GM18873 (cell line): ENCODE measurements at regions not wholly inside any gene's neighbourhood (a gene's known extent, or its start where the extent isn't known, plus 50 kb on each side); places are given as distances from the start of the nearest gene placed in this dataset.
"Not testable (repeated sequence)": the region's sequence is repeated elsewhere in the genome, so short reads cannot be mapped to it uniquely, and the experiment has no call there.

Experiments used
- ATAC-seq: cut with Tn5 transposase; IDR thresholded peaks from one replicate; pipeline ENCODE4 v1.9.1; 2021; ENCODE audit warnings: mild to moderate bottlenecking, moderate library complexity, moderate number of reproducible peaks; ENCODE audit not compliant: unreplicated experiment, low FRiP score

DNA sequence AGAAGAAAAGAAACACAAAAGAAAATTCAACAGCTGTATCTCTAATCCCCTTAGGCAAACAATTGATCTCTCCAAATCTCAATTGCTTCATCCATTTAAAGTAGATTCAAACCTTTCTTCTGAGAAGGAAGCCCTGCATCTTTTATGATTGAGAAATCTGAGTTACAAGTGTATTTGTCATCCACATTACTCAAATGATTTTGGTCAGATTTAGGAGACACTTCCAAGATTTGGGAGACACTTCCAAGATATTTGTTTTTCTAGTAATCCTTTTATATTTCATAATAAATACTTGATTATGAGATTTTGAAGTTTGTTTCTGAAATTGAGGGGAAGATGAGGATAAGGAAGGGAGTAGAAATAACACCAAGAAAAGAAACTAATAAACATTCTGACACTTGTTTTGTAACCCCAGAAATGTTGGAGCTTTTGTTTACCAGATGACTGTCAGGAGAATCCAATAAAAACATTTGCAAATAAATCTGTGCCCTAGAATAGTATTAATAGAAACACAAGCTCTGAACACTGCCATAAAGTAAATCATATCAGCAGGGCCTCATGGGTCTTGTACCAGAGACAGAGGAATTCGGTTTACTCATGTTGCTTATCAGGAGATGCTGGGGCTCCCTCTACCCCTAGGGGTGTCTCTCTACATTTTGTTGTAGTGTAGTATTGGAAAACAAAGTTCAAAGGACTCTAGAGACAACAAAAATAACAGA, 314.3 kb upstream of the NT5E start:
- ATAC-seq: no peak

DNA sequence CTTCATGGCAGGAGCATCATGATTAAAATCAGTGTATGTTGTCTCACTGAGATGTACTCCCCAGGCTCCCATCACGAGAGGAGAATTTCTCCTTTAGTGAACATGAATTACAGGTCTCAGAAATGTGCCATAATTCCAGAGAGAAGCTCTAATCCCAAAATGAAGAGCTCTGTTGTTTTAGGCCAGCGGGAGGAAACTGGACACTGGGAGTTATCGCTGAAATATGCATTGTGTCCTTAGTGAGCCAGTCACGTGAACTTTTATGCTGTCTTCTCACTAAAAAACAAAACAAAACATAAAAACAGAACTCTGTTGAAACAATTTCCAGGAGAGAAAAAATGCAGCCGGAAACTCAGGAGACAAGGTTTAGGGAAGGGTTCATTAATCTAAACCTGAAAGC, 315.7 kb upstream of the NT5E start:
- no peak for ATAC-seq

DNA sequence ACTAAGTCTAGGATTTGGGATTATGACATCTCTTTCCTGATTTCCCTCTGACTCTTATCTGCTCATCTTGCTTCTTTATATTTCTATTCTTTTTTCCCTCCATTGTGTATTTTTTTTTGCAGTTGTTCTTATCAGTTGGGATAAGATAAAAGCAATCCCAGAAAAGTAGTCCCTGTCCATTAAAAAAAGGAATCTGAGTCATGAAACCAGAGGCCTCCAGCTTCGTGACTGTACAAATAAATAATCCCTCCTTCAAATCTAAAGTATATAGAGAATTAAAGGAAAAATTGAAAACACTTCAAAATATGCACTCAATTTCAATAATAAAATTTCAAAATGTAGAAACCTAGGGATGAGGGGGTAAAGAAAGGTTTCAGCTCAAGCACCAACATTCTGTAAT, 317.8 kb upstream of the NT5E start:
- ATAC-seq: no peak

DNA sequence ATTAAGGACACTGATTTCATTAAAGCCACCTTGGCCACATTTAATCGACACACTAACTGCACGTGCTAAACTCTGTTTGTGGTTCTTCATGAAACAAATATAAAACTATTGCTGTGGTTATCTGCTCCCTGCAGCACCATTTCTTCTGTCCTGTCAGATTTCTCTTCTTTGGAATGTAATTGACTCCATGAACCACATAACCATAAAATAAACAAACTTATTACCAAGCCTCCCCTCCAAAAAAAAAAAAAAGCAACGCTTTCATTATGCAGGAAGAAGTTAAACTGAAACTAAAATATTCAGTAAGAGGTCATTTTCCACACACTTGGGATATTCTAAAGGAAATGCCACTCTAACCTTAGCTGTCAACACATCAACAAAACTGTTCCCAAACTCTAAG, 319.1 kb upstream of the NT5E start:
- ATAC-seq: no peak

DNA sequence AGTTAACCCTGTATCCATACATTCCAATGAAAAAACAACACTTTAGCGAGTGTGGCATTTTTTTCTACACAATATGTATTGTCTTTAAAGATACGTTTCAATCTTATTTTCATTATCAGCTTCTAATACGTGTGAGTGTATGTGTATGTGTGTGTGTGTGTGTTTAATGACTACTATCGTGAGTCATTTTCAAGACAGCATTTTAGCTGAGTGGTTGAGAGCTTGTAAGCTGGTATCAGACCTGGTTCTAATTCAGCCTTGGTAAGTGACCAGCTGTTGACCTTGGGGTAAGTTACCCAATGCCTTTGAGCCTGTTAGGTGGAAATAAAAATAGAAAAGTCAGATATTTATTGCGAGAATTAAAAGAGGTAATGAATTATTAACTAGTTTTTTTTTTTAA, 320.0 kb upstream of the NT5E start:
- no peak for ATAC-seq

DNA sequence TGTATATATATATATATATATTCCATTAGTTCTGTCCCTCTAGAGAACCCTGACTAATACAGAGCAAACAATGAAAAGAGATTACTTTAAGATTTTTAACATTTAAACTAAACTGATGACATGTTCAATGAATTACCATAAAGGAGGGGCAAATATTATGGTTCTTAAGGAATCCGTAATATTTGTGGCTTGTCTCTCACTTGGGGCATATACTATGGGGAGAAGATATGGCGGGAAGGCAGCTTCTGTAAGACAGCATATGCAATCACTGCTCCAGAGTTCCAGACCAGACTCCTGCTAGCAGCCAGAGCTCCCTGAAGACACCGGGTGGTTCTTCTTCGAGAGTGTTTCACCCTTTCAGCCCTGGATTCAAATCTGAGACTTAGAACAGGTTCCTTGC, 321.1 kb upstream of the NT5E start:
- ATAC-seq: no peak

DNA sequence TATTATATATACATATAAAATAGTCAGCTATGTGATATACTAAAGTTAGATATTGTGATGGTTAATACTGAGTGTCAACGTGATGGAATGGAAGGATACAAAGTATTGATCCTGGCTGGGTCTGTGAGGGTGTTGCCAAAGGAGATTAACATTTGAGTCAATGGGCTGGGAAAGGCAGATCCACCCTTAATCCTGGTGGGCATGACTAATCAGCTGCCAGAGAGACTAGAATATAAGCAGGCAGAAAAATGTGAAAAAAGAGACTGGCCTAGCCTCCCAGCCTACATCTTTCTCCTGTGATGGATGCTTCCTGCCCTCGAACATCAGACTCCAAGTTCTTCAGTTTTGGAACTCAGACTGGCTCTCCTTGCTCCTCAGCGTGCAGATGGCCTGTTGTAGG, 321.6 kb upstream of the NT5E start:
- not testable (repeated sequence) for ATAC-seq

DNA sequence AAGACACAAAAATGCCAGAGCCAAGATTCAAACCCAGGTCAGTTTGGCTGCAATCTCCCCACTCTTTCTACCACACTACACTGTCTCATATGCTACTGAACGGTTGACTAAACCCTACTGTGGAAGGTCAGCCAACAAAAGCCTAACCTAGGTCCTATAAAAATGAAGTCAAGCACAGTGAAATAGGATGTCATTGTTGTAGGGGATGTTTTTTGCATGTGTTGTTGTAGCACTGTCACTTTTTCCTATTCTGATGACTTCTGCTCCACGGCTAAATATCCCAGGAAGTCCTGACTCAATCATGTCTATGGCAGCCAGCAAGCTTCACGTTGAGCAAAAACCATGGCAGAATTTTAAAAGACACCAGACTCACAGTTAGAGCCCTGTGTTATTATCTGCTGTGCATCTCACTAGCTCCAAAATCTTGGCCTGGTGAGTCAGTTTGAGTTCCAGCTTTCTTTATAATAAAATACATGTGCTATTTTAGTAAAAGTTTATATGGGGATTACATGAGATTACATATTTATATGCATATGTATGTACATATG, 322.1 kb upstream of the NT5E start:
- ATAC-seq: no peak

DNA sequence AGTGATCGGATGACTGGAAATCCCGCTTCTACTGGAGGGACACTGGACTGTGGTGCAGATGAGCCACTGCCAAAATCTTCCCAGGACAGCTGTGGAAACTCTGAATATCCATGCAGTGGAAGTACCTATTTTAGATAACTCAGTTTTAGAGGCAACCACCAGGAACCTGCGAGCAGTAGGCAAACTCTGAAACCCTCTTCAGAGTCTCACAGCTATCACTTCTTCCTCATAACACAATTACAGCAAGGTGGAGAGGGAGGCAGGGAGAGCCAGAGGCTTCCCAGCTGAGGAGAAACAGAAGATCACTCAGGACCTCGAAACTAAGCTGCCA, 322.8 kb upstream of the NT5E start:
- no peak for ATAC-seq

DNA sequence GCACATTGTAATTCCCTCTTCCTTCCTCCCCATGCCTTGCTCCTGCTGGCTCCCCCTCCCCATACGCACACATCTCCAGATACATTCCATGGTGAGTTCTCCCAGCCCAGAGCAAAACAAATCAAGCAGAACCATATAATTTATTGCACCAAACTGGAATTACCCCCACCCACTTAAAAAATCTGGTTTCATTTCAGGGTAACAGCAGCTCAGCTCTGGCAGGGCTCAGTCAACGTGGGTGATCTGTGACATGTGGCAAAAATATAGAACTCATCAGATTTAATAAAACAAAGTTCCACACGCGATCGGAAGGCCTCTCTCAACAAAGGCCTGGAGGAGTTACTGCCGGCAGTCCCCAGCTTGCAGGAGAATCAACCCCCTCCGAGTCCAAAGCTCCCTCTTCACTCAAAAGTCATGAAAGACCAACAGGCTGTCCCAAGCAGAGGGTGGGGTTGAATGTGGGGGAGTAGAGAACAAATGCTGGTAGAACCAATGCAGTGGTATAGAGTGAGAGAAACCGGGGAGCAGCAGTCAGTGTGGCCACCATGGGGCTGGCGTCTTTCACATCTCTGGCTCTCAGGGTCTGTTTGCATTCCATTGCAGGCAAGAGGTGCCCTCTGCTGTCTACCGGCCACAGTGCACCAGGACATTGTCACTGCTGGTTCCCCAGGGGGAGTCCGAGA, 323.3 kb upstream of the NT5E start:
- ATAC-seq: peak; percentile 85

DNA sequence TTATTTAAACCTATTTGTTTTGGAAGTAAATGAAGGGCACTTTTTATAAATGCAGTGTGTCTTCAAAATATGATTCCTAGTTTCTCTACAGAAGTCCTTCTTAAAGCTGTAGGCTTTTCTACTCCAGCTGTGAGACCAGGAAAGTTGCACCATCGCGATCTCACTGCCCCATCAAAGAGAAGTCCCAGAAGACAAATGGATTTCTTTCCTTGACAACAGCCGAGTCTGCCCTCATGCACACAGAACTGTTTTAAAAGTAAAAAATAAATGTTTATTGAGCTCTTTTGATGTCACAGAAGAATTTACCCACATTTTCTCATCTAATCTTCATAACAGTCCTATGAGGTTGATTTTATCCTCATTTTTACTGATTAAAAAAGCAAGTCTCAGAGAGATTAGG, 324.4 kb upstream of the NT5E start:
- ATAC-seq: no peak

DNA sequence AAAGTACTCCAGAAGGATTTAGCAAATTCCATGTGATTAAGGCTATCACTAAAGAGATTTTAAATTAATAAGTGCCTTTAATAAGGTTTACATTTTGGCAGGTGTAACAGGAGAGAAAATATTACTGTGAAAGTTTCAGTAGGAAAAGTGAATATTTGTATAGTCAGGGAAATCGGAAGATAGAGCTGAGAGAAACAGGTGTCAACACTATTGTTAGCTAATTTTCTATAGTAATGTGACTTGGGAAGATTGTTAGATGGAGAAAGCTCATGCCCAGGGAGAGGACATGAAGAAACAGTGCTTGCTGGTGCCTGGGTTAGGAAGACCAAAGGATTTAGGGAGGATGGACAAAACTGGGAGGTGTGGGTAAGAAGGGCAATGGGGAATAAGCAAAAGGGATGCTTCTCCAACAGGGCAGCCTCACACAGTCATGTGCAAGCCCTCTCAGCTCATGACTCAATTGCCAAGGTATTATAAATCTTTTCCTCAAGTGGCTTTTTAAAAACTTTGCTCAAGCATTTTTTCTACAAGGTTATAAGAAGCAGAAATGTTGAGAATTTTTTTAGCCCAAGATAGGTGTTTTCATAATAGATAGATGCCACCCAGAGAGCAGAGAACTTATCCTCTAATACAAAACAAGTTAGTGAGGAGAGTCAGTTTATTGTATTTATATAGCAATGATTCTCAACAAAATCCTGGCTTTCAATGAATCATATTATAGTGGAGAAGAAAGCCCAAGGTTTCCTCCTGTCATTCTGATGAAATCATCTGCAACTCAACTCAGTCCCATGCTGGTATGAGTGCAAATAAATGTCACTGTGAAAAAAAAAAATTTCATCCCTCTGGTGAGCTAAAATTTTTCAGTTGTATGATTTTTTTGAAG, 325.2 kb upstream of the NT5E start:
- no peak for ATAC-seq

DNA sequence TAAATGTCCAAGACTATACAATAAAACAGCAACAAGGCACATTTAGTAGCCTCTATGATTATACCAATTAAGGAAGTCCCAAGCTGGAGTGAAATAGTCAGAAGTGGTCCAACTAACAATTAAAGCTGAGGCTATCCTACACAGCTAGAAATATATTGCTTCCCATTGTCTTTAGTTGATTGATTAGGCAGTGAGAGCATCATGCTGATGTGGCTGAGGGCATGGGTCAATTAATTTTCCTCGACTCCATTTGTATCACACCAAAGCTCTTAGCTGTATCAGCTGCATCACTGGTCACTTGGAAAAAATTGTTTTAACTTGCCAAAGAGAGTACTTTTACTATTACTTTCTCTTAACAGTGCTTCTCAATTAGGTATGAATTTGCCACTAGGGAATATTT, 328.7 kb upstream of the NT5E start:
- ATAC-seq: no peak

DNA sequence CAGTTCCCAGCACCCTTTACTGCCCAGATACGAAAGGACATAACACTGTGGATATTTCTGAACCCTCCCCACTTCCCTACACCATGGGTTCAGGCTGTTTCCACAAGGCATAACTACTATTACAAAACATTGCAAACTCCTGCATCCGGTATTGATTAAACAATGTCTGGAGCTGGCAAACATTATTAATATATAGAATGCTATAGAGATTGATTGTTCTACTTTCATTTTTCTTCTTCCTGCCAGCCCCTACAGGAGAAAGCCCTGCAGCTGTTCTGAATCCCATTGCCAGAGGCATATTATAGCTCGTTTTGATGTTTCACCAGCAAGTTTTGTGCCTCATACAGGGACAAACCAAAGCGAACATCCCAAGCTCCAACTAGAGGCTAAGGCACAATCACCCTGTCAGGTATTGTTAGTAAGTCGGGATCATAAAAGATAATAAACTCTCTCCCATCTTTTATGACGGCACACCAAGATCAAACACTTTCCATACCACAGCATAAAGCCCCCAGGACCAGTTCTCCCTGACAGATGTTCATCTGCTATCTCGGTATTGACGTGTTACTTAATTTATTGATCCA, 331.1 kb upstream of the NT5E start:
- no peak for ATAC-seq

DNA sequence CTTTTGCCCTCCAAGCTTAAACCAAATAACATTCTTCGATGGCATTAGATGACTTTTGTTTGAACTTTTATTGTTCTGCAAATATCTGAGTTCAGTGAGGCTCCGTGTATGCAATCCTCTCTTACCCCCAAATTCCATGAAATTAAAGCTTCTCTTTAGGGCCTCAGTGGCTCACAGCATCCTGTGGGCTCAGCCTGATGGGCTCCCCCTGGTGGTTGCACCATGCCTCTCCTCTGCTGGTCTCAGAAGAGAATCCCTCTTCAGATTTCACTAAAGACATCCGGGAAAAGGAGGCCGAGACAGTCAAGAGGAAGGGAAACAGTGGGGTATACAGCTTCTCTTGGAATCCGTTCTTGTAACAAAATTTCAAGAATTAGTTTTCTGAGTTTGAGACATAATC, 331.6 kb upstream of the NT5E start:
- ATAC-seq: no peak

DNA sequence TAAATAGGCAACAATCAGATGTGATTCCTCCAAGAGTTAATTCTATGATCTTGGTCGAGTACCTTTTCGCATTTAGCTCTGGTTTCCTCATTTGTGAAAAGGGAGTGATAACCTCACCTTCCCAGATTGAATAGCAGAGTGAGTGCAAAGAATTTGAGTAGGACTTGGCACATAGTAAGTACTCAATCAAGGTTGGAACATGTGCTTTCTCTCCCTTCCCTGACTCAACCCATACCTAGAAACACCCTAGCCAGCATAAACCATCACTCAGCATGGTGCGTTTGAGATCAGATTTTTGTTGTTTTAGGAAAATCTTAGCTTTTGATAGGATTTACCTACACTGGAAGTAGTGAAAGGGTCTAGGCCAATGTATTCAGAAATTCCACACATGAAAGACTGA, 333.4 kb upstream of the NT5E start:
- no peak for ATAC-seq

DNA sequence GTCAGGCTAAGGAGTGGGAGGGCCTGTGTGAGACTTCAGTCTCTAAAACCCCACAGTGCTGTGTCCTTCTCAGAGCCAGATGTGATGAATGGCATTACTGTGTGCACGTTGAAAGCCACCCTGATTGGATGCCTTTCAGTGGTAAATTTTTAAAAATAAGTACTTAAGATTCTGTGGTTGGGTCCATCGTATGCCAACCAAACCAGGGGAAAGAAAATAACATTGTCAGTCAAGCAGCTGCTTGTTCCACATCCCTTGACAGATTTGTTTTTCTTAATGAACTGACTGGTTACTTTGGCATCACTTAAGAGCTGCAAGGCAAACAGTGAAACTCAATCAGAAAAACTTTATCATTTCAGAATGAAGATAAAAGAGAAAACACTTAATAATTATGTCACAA, 334.0 kb upstream of the NT5E start:
- ATAC-seq: no peak

DNA sequence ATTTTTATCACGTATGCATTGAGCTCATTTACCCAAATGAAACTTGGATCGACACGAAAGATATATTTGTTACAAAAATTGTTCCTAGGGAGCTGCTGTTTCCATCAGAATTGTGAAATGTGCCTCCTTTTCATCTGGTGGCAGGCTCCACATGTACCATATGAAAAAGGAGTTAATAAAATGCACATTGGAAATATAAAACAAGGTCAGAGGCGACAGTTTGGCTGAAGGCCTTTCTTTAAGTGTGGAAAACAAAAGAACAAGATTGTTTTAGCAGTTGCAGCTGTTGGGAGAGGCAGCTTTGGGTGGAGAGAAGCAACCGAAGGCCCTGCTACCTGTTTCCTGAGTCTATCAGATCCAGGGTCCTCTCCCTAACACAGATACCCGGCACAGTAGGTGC, 334.5 kb upstream of the NT5E start:
- ATAC-seq: no peak

DNA sequence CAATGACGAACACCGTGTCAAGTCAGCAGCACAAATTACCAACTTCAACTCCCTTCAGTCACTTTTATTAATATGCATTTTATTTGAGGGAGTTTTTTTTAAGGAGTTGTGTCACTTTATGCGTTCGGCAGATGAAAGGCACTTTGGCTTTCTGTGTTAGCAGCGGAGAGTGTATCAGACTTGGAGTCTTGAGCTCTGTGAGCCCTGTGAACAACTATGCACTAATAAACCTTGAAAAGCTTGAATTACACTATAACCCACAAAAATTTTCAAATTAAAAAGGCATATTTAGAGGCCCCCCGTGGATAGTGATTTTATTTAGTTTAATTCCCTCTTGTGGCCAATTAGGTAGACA, 335.3 kb upstream of the NT5E start:
- no peak for ATAC-seq

DNA sequence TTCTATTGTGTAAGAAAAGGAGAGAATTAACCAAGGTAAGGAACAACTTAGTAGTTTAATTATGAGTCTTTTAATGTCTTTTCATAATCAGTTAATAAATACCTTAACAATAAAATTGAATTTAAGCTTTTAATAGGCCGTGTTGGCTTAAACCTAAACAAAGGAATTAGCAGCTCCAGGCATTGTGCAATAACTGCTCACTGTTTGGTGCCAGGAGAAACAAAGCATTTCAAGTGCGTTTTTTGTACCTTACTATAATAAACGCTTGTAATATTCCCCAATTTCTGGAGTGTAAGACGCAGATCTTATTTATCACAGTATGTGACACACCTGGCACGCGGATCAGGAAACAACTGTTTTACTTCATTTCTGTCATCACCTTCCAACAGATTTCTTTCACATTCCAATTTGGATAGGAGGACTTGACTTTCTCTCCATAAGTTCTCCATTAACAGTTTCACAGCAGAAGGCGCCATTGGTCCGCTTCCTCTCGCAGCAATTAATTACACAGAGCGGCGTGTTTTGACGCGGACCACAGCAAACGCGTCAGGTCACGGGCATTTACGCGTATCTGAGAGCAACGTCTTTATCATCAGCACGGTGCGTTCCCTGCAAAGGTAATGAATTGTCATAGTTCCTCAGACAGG, 335.8 kb upstream of the NT5E start:
- no peak for ATAC-seq

DNA sequence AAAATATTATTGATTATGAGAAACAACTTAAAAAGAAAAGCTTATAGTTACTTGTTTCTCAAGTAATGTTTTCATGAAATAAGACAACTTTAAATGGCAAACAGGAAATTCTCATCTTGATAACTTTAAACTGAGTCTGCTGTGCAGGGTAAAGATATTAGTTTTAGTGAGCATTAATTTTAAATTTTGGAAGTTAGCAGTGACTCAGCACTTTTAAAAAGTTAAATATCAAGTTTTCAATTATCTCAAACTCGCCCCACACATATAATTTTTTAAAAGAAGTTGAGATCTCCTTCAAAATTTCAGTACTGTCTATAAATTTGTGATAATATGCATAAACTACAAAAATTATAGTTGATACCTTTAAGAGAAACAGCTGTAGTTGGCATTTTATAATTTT, 337.3 kb upstream of the NT5E start:
- ATAC-seq: no peak
